ENCODE measurements at regions not wholly inside any gene's neighbourhood (a gene's known extent, or its start where the extent isn't known, plus 50 kb on each side); places are given as distances from the start of the nearest gene placed in this dataset.

- no peak for DNase-seq (ENCODE audit: low read depth in 3 of 3)
Measured at GRCh38 chr7:52897288-52897687, 138.1 kb upstream of the POM121L12 start.

GRCh38 chr7:52877240-52877639 is 158.2 kb upstream of the POM121L12 start:
- DNase-seq (ENCODE audit: low read depth in 3 of 3), result no peak

DNA sequence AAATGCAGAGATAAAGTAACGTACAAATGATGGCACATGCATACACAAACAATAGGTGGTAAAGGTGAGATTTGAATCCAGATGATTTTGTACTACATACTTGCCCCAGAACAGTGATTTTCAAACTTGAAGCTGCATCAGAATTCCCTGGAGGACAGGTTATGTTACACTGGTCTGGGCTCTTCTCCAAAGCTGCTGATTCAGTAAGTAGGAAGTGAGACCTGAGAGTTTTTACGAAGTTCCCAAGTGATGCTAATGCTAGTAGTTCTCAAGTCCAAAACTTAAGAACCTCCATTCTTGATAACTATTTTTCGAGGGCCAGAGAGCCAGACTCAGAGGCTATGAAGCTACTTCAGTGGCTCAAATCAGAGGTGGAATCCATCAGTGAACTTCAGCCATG is 159.0 kb upstream of the POM121L12 start:
- no peak for DNase-seq (ENCODE audit: low read depth in 3 of 3)

GRCh38 chr7:52863652-52864051 is 171.8 kb upstream of the POM121L12 start:
- no peak for DNase-seq (ENCODE audit: low read depth in 3 of 3)

- no peak for DNase-seq (ENCODE audit: low read depth in 3 of 3)
Measured at GRCh38 chr7:52862321-52862720, 173.1 kb upstream of the POM121L12 start.

GRCh38 chr7:52857367-52857766 is 178.1 kb upstream of the POM121L12 start:
- no peak for DNase-seq (ENCODE audit: low read depth in 3 of 3)

- no peak for DNase-seq (ENCODE audit: low read depth in 3 of 3)
Measured at GRCh38 chr7:52854681-52855080, 180.8 kb upstream of the POM121L12 start.

- DNase-seq (ENCODE audit: low read depth in 3 of 3), result no peak
Measured at GRCh38 chr7:52851547-52851946, 183.9 kb upstream of the POM121L12 start.

DNA sequence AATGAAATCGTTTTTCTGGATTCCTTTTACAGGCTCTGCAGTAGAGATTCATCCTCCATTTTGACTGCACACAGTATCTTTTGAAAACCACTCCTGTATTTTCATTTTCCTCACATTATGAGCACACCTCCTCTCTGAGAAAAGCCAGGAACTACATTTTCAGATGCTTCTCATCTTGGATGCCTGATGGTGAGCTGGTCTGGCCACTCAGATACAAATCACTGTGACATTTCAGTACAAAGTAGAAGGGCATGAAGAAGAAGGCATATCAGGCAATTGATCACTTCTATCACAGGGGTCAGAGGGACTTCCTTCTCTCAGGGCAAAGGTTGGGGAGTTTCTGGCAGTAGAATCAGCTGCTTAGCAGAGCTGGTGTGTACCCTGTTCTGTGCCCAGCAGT is 192.0 kb upstream of the POM121L12 start:
- no peak for DNase-seq (ENCODE audit: low read depth in 3 of 3)

DNA sequence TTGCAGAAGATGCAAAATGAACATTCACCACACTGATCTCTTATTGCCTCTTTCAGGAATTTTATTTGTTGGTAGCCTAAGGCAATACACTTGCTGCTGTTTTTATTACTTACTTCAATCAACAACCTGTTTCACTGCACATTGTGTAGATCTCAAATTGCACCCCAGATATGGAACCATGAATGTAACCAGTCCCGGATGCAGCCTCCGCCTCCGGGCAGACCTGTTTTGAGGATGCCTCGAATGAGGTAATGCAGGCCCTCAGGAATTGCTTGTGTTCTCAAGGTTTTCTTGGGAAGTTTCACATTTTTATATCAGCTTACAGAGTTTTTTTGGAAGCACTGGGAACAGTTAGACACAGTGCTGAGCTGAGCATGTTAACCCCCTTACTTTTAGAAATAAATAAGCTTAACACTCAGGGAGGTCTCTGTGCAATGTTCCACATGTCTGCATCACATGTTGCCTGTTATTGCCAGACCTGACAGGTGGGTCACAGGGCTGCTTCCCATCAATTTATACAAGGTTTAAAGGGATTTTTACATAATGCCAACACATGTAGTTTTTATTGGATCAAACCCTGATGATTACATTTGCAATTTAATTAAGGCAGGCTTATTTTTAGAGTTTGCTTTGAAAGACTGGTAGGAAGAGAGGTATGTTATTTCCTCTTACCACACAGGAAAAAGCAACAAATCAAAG is 193.1 kb upstream of the POM121L12 start:
- DNase-seq (ENCODE audit: low read depth in 3 of 3), result no peak

GRCh38 chr7:52838981-52839411 is 196.4 kb upstream of the POM121L12 start:
- no peak for DNase-seq (ENCODE audit: low read depth in 3 of 3)

DNA sequence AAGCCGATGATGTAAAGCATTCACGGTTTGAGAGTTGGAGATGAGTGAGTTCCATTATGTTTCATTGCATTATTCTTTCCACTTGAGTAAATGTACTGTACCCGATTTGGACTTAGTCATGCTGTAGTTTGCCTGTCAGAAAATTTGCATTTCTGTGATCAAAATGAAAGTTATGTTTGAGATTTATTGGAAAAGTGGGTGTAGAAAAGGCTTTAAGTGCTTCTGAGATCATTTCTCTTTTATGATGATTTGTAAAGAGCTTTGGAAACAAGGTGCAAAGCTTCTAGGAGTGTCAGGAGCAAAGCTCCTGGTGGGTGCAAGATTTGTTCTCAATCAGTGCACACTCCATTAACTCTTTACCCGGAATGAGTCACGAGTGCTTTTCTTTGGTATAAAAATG is 204.1 kb upstream of the POM121L12 start:
- no peak for DNase-seq (ENCODE audit: low read depth in 3 of 3)

DNA sequence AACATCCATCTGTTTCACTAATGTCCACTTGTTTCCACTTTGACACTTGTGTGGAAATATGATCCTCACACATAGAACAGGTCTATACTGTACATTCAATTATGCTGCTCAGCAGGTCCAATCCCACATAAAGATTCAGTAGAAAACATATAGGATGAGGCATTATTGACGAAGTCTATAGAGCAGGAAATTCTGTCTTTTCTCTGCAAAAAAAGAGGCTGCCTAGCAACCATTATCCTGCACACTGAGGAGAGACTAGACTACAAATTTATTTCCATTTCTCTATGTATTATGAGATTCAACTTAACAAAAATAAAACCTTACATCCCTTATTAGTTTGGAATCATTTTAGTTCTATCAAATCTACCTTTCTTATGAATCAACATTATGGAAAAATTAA is 204.6 kb upstream of the POM121L12 start:
- no peak for DNase-seq (ENCODE audit: low read depth in 3 of 3)

- no peak for DNase-seq (ENCODE audit: low read depth in 3 of 3)
Measured at GRCh38 chr7:52826515-52827265, 208.7 kb upstream of the POM121L12 start.

- no peak for DNase-seq (ENCODE audit: low read depth in 3 of 3)
Measured at GRCh38 chr7:52825611-52826010, 209.8 kb upstream of the POM121L12 start.

DNA sequence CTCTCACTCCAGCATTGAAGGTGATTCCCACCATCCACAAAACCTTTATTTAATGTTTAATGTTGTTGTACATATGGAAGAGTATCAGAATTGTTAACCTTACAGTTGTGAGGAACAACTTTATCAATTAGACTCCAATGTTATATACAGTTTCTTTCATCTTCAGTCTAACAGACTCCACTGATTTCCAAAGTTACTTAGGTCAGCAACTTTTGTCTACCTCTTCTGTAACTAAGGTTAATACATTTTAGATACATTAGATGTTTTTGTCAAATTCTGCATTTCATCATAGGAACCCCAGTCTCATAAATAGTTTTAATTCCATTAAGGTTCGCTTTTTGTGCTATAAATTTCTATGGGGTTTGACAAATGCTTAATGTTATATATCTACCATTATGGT is 223.9 kb upstream of the POM121L12 start:
- no peak for DNase-seq (ENCODE audit: low read depth in 3 of 3)

- no peak for DNase-seq (ENCODE audit: low read depth in 3 of 3)
Measured at GRCh38 chr7:52799817-52800216, 235.6 kb upstream of the POM121L12 start.

DNA sequence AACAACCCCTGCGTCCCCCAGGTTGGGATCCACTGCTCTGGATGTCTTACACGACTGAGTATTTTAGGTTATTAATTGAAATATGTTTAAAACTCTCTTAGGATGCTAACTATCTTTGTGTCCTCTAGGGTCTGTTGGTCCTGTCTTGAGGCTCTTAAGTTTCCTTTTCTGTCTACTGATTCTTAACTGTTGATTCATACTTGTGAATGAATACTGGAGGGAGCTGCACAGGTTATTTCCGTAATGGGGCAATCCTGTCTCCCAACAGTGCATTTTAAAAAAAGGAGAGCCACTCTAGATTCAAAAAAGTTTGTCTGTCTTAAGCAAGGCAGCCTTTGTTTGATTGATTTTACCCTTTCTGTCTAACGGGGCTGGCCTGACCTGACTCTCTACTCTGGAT is 237.6 kb upstream of the POM121L12 start:
- no peak for DNase-seq (ENCODE audit: low read depth in 3 of 3)

DNA sequence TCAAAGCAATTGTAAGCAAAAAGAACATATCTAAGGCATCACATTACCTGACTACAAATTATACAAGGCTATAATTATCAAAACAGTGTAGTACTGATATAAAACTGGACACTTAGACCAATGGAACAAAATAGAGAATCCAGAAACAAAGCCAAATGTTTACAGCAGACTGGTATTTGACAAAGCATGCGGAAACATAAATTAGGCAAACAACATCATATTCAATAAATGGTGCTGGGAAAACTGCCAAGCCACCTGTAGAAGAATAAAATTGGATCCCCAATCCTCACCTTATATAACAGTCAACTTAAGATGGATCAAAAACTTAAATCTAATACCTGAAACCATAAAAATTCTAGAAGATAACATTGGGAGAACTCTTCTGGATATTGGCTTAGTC is 240.8 kb upstream of the POM121L12 start:
- no peak for DNase-seq (ENCODE audit: low read depth in 3 of 3)

DNA sequence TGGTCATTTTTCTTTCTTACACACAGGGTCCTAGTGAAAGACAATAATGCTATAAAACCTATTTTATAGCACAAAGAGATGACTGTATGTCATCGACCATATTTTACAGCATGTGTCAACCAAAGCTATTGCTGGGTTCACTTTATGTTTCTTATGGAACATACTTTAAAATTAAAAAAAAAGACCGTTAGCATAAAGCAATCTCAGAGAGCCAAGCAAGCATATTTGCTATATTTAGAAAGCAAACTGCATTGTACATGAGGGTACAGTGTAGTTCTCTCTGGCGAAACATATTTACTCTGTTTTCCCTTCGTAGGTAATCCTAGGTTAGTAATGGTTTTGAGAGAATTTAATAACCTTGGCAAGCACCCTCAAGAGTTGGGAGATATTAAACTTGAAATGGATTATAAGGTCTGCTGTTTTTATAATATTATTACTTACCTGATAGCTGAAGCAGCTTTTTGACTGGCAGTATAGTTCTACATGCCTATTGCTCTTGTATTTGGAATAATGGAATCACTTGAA is 244.2 kb upstream of the POM121L12 start:
- DNase-seq (ENCODE audit: low read depth in 3 of 3), result no peak

- no peak for DNase-seq (ENCODE audit: low read depth in 3 of 3)
Measured at GRCh38 chr7:52786174-52786573, 249.3 kb upstream of the POM121L12 start.

GRCh38 chr7:52782348-52782747 is 253.1 kb upstream of the POM121L12 start:
- no peak for DNase-seq (ENCODE audit: low read depth in 3 of 3)

GRCh38 chr7:52781250-52781649 is 254.2 kb upstream of the POM121L12 start:
- no peak for DNase-seq (ENCODE audit: low read depth in 3 of 3)

Data from stimulated activated CD4-positive, alpha-beta T cell treated with anti-CD3 and anti-CD28 coated beads, TNF-alpha, amount 100 ng/mL, for 48 hours (primary cell).